Neural progenitor cell (in vitro differentiated cells): ENCODE measurements at regions not wholly inside any gene's neighbourhood (a gene's known extent, or its start where the extent isn't known, plus 50 kb on each side); places are given as distances from the start of the nearest gene placed in this dataset.

ENCODE experiments used
- CTCF ChIP-seq: fragments of 200-600 bp; sonication (generic); IDR thresholded peaks from 2 replicates; pipeline ENCODE4 v1.5.1; 2017; ENCODE audit warnings: antibody characterized with exemption, mild to moderate bottlenecking
- EZH2 ChIP-seq: fragments of 200-600 bp; sonication (generic); IDR thresholded peaks from 2 replicates; pipeline ENCODE4 v1.6.1; 2017; ENCODE audit warnings: antibody characterized with exemption, mild to moderate bottlenecking, moderate library complexity

DNA sequence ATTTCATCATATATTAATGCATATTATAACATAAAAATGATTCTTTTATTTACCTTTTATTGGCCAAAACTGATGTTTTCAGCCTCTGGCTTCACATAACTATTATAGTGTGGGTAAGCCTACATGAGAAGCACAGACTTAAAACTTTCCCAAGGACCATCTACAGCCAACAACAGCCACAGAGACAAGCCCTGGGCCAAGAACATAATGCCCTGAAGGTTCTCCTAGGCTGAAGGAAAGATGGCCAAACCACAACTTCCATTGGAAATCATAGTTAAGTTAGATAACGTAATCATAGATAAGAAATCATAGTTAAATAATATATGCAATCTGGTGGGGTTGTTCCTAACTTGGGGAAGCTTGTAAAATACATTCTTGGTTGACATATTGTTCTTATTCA is 280.0 kb upstream of the EMCN start:
- no peak for TF ChIP-seq EZH2
- TF ChIP-seq CTCF, result no peak
